ENCODE measurements at regions not wholly inside any gene's neighbourhood (a gene's known extent, or its start where the extent isn't known, plus 50 kb on each side); places are given as distances from the start of the nearest gene placed in this dataset.
"Not testable (repeated sequence)": the region's sequence is repeated elsewhere in the genome, so short reads cannot be mapped to it uniquely, and the experiment has no call there.

DNA sequence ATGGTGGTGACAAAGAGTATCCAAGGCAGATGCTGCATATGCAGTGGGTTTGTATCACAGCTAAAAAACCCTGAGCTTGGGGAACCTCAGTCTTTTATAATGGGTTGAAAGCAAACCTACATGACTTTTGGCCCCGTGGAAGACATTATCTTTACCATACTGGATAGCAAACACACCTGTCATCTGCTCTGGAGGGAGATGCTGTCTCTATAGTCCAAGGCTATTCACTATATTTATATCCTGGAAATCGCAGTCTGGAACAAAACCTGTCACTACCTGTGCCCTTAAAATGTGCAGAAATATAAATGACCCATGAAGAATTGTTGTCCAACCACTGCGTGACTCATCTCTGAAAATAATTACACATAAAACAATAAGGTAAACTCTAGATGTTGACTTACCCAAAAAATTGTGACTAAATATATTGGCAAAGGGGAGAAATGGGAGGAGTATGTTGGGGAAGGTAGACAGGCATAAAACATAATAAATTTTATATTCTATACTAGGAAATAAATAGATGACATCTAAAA is 121.0 kb upstream of the CXADR start:
- DNase-seq (no peak), ATAC-seq (no peak)
- H3K27me3 ChIP-seq = no peaks in the 10 kb centered on the region
- no peak overlapping the region for H3K27ac ChIP-seq
- no peaks in the 10 kb centered on the region for H3K4me1 ChIP-seq
- no peak for TF ChIP-seq POLR2A (IDR thresholded peaks at IDR 0.05)
- TF ChIP-seq, protein P1, sequence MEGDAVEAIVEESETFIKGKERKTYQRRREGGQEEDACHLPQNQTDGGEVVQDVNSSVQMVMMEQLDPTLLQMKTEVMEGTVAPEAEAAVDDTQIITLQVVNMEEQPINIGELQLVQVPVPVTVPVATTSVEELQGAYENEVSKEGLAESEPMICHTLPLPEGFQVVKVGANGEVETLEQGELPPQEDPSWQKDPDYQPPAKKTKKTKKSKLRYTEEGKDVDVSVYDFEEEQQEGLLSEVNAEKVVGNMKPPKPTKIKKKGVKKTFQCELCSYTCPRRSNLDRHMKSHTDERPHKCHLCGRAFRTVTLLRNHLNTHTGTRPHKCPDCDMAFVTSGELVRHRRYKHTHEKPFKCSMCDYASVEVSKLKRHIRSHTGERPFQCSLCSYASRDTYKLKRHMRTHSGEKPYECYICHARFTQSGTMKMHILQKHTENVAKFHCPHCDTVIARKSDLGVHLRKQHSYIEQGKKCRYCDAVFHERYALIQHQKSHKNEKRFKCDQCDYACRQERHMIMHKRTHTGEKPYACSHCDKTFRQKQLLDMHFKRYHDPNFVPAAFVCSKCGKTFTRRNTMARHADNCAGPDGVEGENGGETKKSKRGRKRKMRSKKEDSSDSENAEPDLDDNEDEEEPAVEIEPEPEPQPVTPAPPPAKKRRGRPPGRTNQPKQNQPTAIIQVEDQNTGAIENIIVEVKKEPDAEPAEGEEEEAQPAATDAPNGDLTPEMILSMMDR (IDR thresholded peaks at IDR 0.05) = no peak
- 78 to 82% (median 80%) methylated on average over 3 of the region's 3 CpGs for WGBS, 4 donors
- intact Hi-C loops (cut with DNase I) = loop anchor here in 1 of 10 donors (10.0 kb wide), 1 partner anchor 113 kb away; no protein-coding TSS in a partner anchor
- no peaks in the 10 kb centered on the region for H3K36me3 ChIP-seq
- no peaks in the 10 kb centered on the region for H3K9me3 ChIP-seq
- no peak overlapping the region for H3K4me3 ChIP-seq

GRCh38 chr21:17393413-17393812 is 119.4 kb upstream of the CXADR start:
- TF ChIP-seq, protein P1 (IDR thresholded peaks at IDR 0.05) = no peak
- TF ChIP-seq POLR2A (IDR thresholded peaks at IDR 0.05) = no peak
- intact Hi-C loops (cut with DNase I) = loop anchor here in 1 of 10 donors (10.0 kb wide), 1 partner anchor 111 kb away; no protein-coding TSS in a partner anchor
- Histone ChIP-seq H3K4me1 (no peaks in the 10 kb centered on the region), H3K27ac (no peak overlapping the region), H3K27me3 (no peaks in the 10 kb centered on the region), H3K4me3 (no peak overlapping the region), H3K9me3 (no peaks in the 10 kb centered on the region), H3K36me3 (no peaks in the 10 kb centered on the region)
- DNase-seq = no peak
- 44 to 61% (median 52%) methylated on average over 4 of the region's 4 CpGs for WGBS, 4 donors
- no peak for ATAC-seq

GRCh38 chr21:17396948-17397347 is 115.9 kb upstream of the CXADR start:
- Histone ChIP-seq H3K4me1 (no peaks in the 10 kb centered on the region), H3K9me3 (no peaks in the 10 kb centered on the region), H3K4me3 (no peak overlapping the region), H3K36me3 (no peaks in the 10 kb centered on the region), H3K27ac (no peak overlapping the region), H3K27me3 (no peaks in the 10 kb centered on the region)
- ATAC-seq (no peak), DNase-seq (no peak)
- TF ChIP-seq, protein P1 (IDR thresholded peaks at IDR 0.05) = no peak
- no peak for TF ChIP-seq POLR2A (IDR thresholded peaks at IDR 0.05)
- intact Hi-C loops (cut with DNase I) = loop anchor here in 1 of 10 donors (10.0 kb wide), 1 partner anchor 108 kb away; no protein-coding TSS in a partner anchor

DNA sequence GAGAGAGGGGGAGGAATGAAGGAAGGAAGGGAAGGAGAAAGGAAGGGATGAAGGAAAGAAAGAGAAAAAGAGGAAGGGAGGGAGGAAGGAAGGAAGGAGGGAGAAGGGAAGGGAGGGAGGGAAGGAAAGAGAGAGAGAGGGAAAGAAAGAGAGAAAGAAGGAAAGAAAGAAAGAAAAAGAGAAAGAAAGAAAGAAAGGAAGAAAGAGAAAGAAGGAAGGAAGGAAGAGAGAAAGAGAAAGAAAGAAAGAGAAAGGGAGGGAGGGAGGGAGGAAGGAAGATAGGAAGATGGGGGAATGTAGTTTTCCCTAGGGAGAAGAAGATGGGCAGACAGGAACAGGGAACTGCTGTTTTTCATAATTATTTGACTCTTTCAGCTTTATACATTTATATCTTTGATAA is 115.1 kb upstream of the CXADR start:
- H3K4me1 ChIP-seq = no peaks in the 10 kb centered on the region
- ATAC-seq = no peak
- H3K27me3 ChIP-seq = no peaks in the 10 kb centered on the region
- intact Hi-C loops (cut with DNase I) = loop anchor here in 1 of 10 donors (10.0 kb wide), 1 partner anchor 107 kb away; no protein-coding TSS in a partner anchor
- no peak overlapping the region for H3K4me3 ChIP-seq
- H3K27ac ChIP-seq = no peak overlapping the region
- no peaks in the 10 kb centered on the region for H3K36me3 ChIP-seq
- TF ChIP-seq, protein P1 (IDR thresholded peaks at IDR 0.05) = no peak
- TF ChIP-seq POLR2A (IDR thresholded peaks at IDR 0.05) = no peak
- no peak for DNase-seq
- H3K9me3 ChIP-seq = no peaks in the 10 kb centered on the region

- H3K27me3 ChIP-seq, H3K9me3 ChIP-seq, H3K4me3 ChIP-seq, ATAC-seq, H3K4me1 ChIP-seq, H3K27ac ChIP-seq, H3K36me3 ChIP-seq, DNase-seq: not testable (repeated sequence)
- WGBS, 4 donors = 83 to 89% (median 86%) methylated on average over 4 of the region's 4 CpGs
- intact Hi-C loops (cut with DNase I) = loop anchor here in 1 of 10 donors (10.0 kb wide), 1 partner anchor 106 kb away; no protein-coding TSS in a partner anchor
These were observed 113.9 kb upstream of the CXADR start for GRCh38 chr21:17398954-17399353.

Measured in heart left ventricle (tissue), 16 donors.